ENCODE measurements at regions not wholly inside any gene's neighbourhood (a gene's known extent, or its start where the extent isn't known, plus 50 kb on each side); places are given as distances from the start of the nearest gene placed in this dataset.

GRCh38 chr20:52035498-52035897 is 156.1 kb downstream of the ZFP64 start:
- 83% methylated on average over 6 of the region's 6 CpGs for WGBS
- DNase-seq (ENCODE audit: low spot score): no peak
- H3K9me3 ChIP-seq (ENCODE audit: control insufficient read depth in 4 of 4, low read length in 3 of 4): no peaks in the 10 kb centered on the region
- TF ChIP-seq MAX (IDR thresholded peaks at IDR 0.05): no peak
- TF ChIP-seq JUND (IDR thresholded peaks at IDR 0.05): no peak
- no peak for TF ChIP-seq FOXA2 (IDR thresholded peaks at IDR 0.05)
- TF ChIP-seq ZBTB33 (IDR thresholded peaks at IDR 0.05): no peak
- no peak for TF ChIP-seq EGR1 (IDR thresholded peaks at IDR 0.05; ENCODE audit: low read depth in 2 of 2)
- TF ChIP-seq HNF4G (IDR thresholded peaks at IDR 0.05): no peak
- no peak for TF ChIP-seq SP1 (IDR thresholded peaks at IDR 0.05)
- TF ChIP-seq FOXA1 (IDR thresholded peaks at IDR 0.05): no peak
- no peak for TF ChIP-seq GABPA (IDR thresholded peaks at IDR 0.05 in 1 of 2, conservative IDR thresholded peaks at IDR 0.05 in 1 of 2)
- no peak for TF ChIP-seq RAD21 (IDR thresholded peaks at IDR 0.05)
- TF ChIP-seq YY1 (IDR thresholded peaks at IDR 0.05): no peak
- no peak for TF ChIP-seq CTCF (IDR thresholded peaks at IDR 0.05; ENCODE audit: low read depth, low read length, missing input control)
- TF ChIP-seq RXRA (IDR thresholded peaks at IDR 0.05): no peak
- H3K36me3 ChIP-seq (ENCODE audit: control insufficient read depth in 4 of 4, insufficient read depth in 3 of 4, low read depth in 1 of 4, low read length in 3 of 4): no peaks in the 10 kb centered on the region
- H3K9ac ChIP-seq (ENCODE audit: low read depth in 1 of 2, low read length in 2 of 2): no peak overlapping the region
- H3K27me3 ChIP-seq (ENCODE audit: control insufficient read depth in 4 of 4, insufficient read depth in 4 of 4, low read length in 3 of 4): no peaks in the 10 kb centered on the region
- H3K4me1 ChIP-seq (ENCODE audit: control insufficient read depth in 4 of 4, insufficient read depth in 4 of 4, low read length in 3 of 4): peaks cover 0 to 1% (median 0%) of the 10 kb centered on the region in 4 donors
- no peak overlapping the region for H3K27ac ChIP-seq (ENCODE audit: low read depth in 1 of 2, low read length in 2 of 2)
- H3K4me3 ChIP-seq (ENCODE audit: low read depth in 1 of 3, low read length in 3 of 3): no peak overlapping the region

- 96% methylated on average over 9 of the region's 9 CpGs for WGBS
- TF ChIP-seq REST (IDR thresholded peaks at IDR 0.05) (no peak), GABPA (IDR thresholded peaks at IDR 0.05 in 1 of 2, conservative IDR thresholded peaks at IDR 0.05 in 1 of 2) (no peak), ZBTB33 (IDR thresholded peaks at IDR 0.05) (no peak), MAX (IDR thresholded peaks at IDR 0.05) (no peak), TAF1 (conservative IDR thresholded peaks at IDR 0.05) (no peak), FOXA1 (IDR thresholded peaks at IDR 0.05) (no peak), JUND (IDR thresholded peaks at IDR 0.05) (no peak), RAD21 (IDR thresholded peaks at IDR 0.05) (no peak), NR2F2 (IDR thresholded peaks at IDR 0.05) (no peak), FOXA2 (IDR thresholded peaks at IDR 0.05) (no peak), HNF4A (conservative IDR thresholded peaks at IDR 0.05) (no peak), SP1 (IDR thresholded peaks at IDR 0.05) (no peak), YY1 (IDR thresholded peaks at IDR 0.05) (no peak), CTCF (IDR thresholded peaks at IDR 0.05; ENCODE audit: low read depth, low read length, missing input control) (no peak), HNF4G (IDR thresholded peaks at IDR 0.05) (no peak), ATF3 (IDR thresholded peaks at IDR 0.05) (no peak), RXRA (IDR thresholded peaks at IDR 0.05) (no peak)
- no peak overlapping the region for H3K27ac ChIP-seq (ENCODE audit: low read depth in 1 of 2, low read length in 2 of 2)
- H3K36me3 ChIP-seq (ENCODE audit: control insufficient read depth in 4 of 4, insufficient read depth in 3 of 4, low read depth in 1 of 4, low read length in 3 of 4): no peaks in the 10 kb centered on the region
- no peak overlapping the region for H3K4me3 ChIP-seq (ENCODE audit: low read depth in 1 of 3, low read length in 3 of 3)
- peaks cover 0 to 1% (median 0%) of the 10 kb centered on the region in 4 donors for H3K4me1 ChIP-seq (ENCODE audit: control insufficient read depth in 4 of 4, insufficient read depth in 4 of 4, low read length in 3 of 4)
- H3K9me3 ChIP-seq (ENCODE audit: control insufficient read depth in 4 of 4, low read length in 3 of 4): no peaks in the 10 kb centered on the region
- H3K9ac ChIP-seq (ENCODE audit: low read depth in 1 of 2, low read length in 2 of 2): no peak overlapping the region
- no peak for DNase-seq (ENCODE audit: low spot score)
- no peaks in the 10 kb centered on the region for H3K27me3 ChIP-seq (ENCODE audit: control insufficient read depth in 4 of 4, insufficient read depth in 4 of 4, low read length in 3 of 4)
Measured at GRCh38 chr20:52034581-52034980, 157.0 kb downstream of the ZFP64 start.

Data from liver (tissue), 8 donors.